Pancreas (tissue), 10 donors: ENCODE measurements at regions not wholly inside any gene's neighbourhood (a gene's known extent, or its start where the extent isn't known, plus 50 kb on each side); places are given as distances from the start of the nearest gene placed in this dataset.
"Not testable (repeated sequence)": the region's sequence is repeated elsewhere in the genome, so short reads cannot be mapped to it uniquely, and the experiment has no call there.

ENCODE experiments used
- ATAC-seq, 4 donors: fragments of 200-7000 bp; cut with Tn5 transposase; one replicate each; pipeline versions ENCODE4 v1.8.0 to v1.9.1; 2020; ENCODE audit warnings: mild to moderate bottlenecking in 4 of 4, moderate library complexity in 4 of 4
- DNase-seq, 6 donors: peaks; one replicate each; pipeline ENCODE4 v3.0.0-alpha.2; 2020
- FAIRE-seq: peaks from 2 replicates; lab custom pipeline; 2012; peaks lifted over from hg19 to GRCh38; lab: Jason Lieb, UNC
- H3K27ac ChIP-seq, 4 donors: fragments of 200-600 bp; sonication (generic); 1 replicate in 3 of 4; 2 replicates in 1 of 4; pipeline versions ENCODE4 v1.5.0 to v1.8.0; 2020
- H3K27me3 ChIP-seq, 4 donors: fragments of 200-600 bp; one replicate each; pipeline ENCODE4 v1.8.0; 2021
- H3K36me3 ChIP-seq, 3 donors: fragments of 200-600 bp; sonication (generic) in 1 of 3; one replicate each; pipeline versions ENCODE4 v1.5.0 to v1.8.0; 2020 to 2021
- H3K4me1 ChIP-seq, 3 donors: fragments of 200-600 bp; one replicate each; pipeline ENCODE4 v1.8.0; 2021
- H3K4me3 ChIP-seq, 4 donors: fragments of 200-600 bp; sonication (generic) in 2 of 4; one replicate each; pipeline versions ENCODE4 v1.5.0 to v1.8.0; 2020 to 2021
- H3K9me3 ChIP-seq, 4 donors: fragments of 200-600 bp; one replicate each; pipeline ENCODE4 v1.8.0; 2021
- CTCF ChIP-seq, 4 donors: fragments of 200-600 bp; sonication (generic) in 3 of 4; IDR thresholded peaks; one replicate each; pipeline versions ENCODE4 v1.5.0 to v1.8.0; 2021; ENCODE audit warnings: antibody characterized with exemption in 4 of 4
- WGBS, 2 donors: extraction: QIAGEN DNeasy Blood & Tissue Kit; methylation state at CpG; one replicate each; pipeline ENCODE4 v1.1.7; 2013; 5-methylcytosine and 5-hydroxymethylcytosine counted together
- intact Hi-C, 3 donors: fragments of 100-400 bp; cut with DNase I; formaldehyde crosslinking; loops; one replicate each; pipeline versions ENCODE4 v1.11.1 to v1.14.2; 2022
- donor health status: healthy with polysubstance abuse.
- donor health status: DM: no; HTN: no; CAD: no; lungs with moderate emphysema.
- donor health status: DM: no; HTN: no; CAD: no.
- donor health status: control.
- donor health status: control.
- donor health status: Bipolar disorder and iron deficiency.
- donor health status: DM: yes; HTN: yes; CAD: no.
- donor health status: DM: no; HTN: no; CAD: no.
- donor health status: DM: no; HTN: no; CAD: no.
- donor health status: DM: yes; HTN: yes; CAD: no.

- H3K36me3 ChIP-seq, result no peaks in the 10 kb centered on the region
- no peaks in the 10 kb centered on the region for H3K4me1 ChIP-seq
- intact Hi-C loops, result no loop called here
- DNase-seq (no peak), ATAC-seq (no peak), FAIRE-seq (no peak)
- no peak overlapping the region for H3K4me3 ChIP-seq
- WGBS, 2 donors, result 22 to 26% methylated on average over 1 of the region's 1 CpG
- H3K27me3 ChIP-seq, result no peaks in the 10 kb centered on the region
- TF ChIP-seq CTCF (IDR thresholded peaks at IDR 0.05), result no peak
- H3K9me3 ChIP-seq, result no peaks in the 10 kb centered on the region
- no peak overlapping the region for H3K27ac ChIP-seq
These were observed 469.9 kb downstream of the PRR16 start for GRCh38 chr5:120934031-120934430.

- WGBS, 2 donors, result 88 to 93% methylated on average over 31 of the region's 31 CpGs
- Histone ChIP-seq H3K27me3 (no peaks in the 10 kb centered on the region), H3K27ac (no peak overlapping the region), H3K9me3 (no peaks in the 10 kb centered on the region), H3K36me3 (no peaks in the 10 kb centered on the region), H3K4me3 (no peak overlapping the region), H3K4me1 (no peaks in the 10 kb centered on the region)
- intact Hi-C loops, result no loop called here
- no peak for TF ChIP-seq CTCF (IDR thresholded peaks at IDR 0.05)
- ATAC-seq (no peak), FAIRE-seq (no peak), DNase-seq (peak in 2 of 6 donors; percentile 43 to 54)
These were observed 472.6 kb downstream of the PRR16 start for GRCh38 chr5:120936652-120937051.

GRCh38 chr5:120938604-120939003 is 474.5 kb downstream of the PRR16 start:
- no peak overlapping the region for H3K27ac ChIP-seq
- no peaks in the 10 kb centered on the region for H3K9me3 ChIP-seq
- WGBS, 2 donors, result 60 to 71% methylated on average over 1 of the region's 1 CpG
- no peaks in the 10 kb centered on the region for H3K4me1 ChIP-seq
- no peaks in the 10 kb centered on the region for H3K27me3 ChIP-seq
- no peak for DNase-seq
- H3K36me3 ChIP-seq, result no peaks in the 10 kb centered on the region
- ATAC-seq, result no peak
- no peak for FAIRE-seq
- no peak overlapping the region for H3K4me3 ChIP-seq
- no peak for TF ChIP-seq CTCF (IDR thresholded peaks at IDR 0.05)
- intact Hi-C loops, result no loop called here

- no peaks in the 10 kb centered on the region for H3K36me3 ChIP-seq
- no peak overlapping the region for H3K4me3 ChIP-seq
- intact Hi-C loops, result no loop called here
- no peaks in the 10 kb centered on the region for H3K4me1 ChIP-seq
- 57 to 60% methylated on average over 8 of the region's 8 CpGs for WGBS, 2 donors
- FAIRE-seq (no peak), DNase-seq (no peak), ATAC-seq (no peak)
- no peaks in the 10 kb centered on the region for H3K27me3 ChIP-seq
- H3K27ac ChIP-seq, result no peak overlapping the region
- no peaks in the 10 kb centered on the region for H3K9me3 ChIP-seq
- TF ChIP-seq CTCF (IDR thresholded peaks at IDR 0.05), result no peak
These were observed 478.7 kb downstream of the PRR16 start for GRCh38 chr5:120942596-120943350.

DNA sequence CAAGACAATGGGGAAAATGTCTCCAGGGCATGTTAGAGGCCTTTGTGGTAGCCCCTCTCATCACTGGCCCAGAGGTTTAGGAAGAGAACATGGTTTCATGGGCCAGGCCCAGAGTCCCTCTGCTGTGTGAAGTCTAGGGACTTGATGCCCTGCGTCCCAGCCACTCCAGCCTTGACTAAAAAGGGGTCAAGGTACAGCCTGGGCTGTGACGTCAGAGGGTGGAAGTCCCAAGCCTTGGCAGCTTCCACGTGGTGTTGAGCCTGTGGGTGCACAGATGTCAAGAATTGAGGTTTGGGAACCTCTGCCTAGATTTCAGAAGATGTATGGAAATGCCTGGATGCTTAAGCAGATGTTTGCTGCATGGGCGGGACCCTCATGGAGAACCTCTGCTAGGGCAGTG is 485.5 kb downstream of the PRR16 start:
- ATAC-seq, FAIRE-seq, H3K9me3 ChIP-seq, H3K4me1 ChIP-seq, intact Hi-C loops, H3K27me3 ChIP-seq, H3K36me3 ChIP-seq, H3K4me3 ChIP-seq, H3K27ac ChIP-seq: not testable (repeated sequence)
- WGBS, 2 donors, result 67 to 76% methylated on average over 4 of the region's 4 CpGs
- peak in 1 of 6 donors; percentile 21 for DNase-seq

DNA sequence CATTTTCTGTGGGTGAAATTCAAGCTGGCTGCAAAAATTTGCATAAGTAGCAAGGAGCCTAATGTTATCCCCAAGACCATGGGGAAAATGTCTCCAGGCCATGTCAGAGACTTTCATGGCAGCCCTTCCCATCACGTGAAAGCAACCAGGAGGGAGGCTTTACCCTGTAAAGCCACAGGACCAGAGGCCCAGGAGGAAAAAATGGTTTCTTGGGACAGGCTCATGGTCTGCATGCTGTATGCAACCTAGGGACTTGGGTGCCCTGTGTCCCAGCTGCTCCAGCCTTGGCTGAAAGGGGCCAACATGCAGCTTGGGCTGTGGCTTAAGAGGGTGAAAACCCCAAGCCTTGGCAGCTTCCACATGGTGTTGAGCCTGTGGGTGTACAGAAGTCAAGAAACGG is 489.3 kb downstream of the PRR16 start:
- DNase-seq, result peak in 1 of 6 donors; percentile 13
- not testable (repeated sequence) for ATAC-seq
- WGBS, 2 donors, result 53% methylated on average over 2 of the region's 2 CpGs

More for the DNA sequence above, 489.3 kb downstream of the PRR16 start:
- H3K27me3 ChIP-seq, H3K4me1 ChIP-seq, H3K27ac ChIP-seq, H3K36me3 ChIP-seq, H3K9me3 ChIP-seq, FAIRE-seq, intact Hi-C loops, H3K4me3 ChIP-seq: not testable (repeated sequence)
